HL-60 (cell line): ENCODE measurements at regions not wholly inside any gene's neighbourhood (a gene's known extent, or its start where the extent isn't known, plus 50 kb on each side); places are given as distances from the start of the nearest gene placed in this dataset.

Experiments used
- POLR2AphosphoS5 ChIP-seq: IDR thresholded peaks from 2 replicates; pipeline ENCODE4 v1.6.1; 2012; ENCODE audit warnings: low read depth
- REST ChIP-seq: IDR thresholded peaks from 2 replicates; pipeline ENCODE4 v1.6.1; 2012; ENCODE audit warnings: low read depth; ENCODE audit not compliant: insufficient replicate concordance
- TF ChIP-seq, protein P1 (sequence below): IDR thresholded peaks from one replicate; pipeline ENCODE4 v1.5.1; 2011; ENCODE audit warnings: low read length, control low read depth, inconsistent platforms; ENCODE audit not compliant: insufficient read depth

- TF ChIP-seq, protein P1, sequence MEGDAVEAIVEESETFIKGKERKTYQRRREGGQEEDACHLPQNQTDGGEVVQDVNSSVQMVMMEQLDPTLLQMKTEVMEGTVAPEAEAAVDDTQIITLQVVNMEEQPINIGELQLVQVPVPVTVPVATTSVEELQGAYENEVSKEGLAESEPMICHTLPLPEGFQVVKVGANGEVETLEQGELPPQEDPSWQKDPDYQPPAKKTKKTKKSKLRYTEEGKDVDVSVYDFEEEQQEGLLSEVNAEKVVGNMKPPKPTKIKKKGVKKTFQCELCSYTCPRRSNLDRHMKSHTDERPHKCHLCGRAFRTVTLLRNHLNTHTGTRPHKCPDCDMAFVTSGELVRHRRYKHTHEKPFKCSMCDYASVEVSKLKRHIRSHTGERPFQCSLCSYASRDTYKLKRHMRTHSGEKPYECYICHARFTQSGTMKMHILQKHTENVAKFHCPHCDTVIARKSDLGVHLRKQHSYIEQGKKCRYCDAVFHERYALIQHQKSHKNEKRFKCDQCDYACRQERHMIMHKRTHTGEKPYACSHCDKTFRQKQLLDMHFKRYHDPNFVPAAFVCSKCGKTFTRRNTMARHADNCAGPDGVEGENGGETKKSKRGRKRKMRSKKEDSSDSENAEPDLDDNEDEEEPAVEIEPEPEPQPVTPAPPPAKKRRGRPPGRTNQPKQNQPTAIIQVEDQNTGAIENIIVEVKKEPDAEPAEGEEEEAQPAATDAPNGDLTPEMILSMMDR: no peak
- TF ChIP-seq REST (no peak), POLR2AphosphoS5 (no peak)
Observed at GRCh38 chr2:220783671-220784070, 788.4 kb downstream of the EPHA4 start.
